Smooth muscle cell (in vitro differentiated cells): ENCODE measurements at regions not wholly inside any gene's neighbourhood (a gene's known extent, or its start where the extent isn't known, plus 50 kb on each side); places are given as distances from the start of the nearest gene placed in this dataset.

Experiments used
- DNase-seq: peaks from one replicate; lab custom pipeline; 2025; ENCODE audit not compliant: unreplicated experiment; lab: John Stamatoyannopoulos, UW
- H2AFZ ChIP-seq: fragments of 200-600 bp; sonication (generic); 2 replicates; pipeline ENCODE4 v1.6.0; 2016; ENCODE audit warnings: antibody characterized with exemption, low read depth, mild to moderate bottlenecking
- H3F3A ChIP-seq: fragments of 200-600 bp; sonication (generic); 2 replicates; pipeline ENCODE4 v1.6.0; 2017; ENCODE audit warnings: antibody characterized with exemption, low read depth
- H3K27ac ChIP-seq: fragments of 200-600 bp; sonication (generic); 2 replicates; pipeline ENCODE4 v1.5.1; 2016; ENCODE audit warnings: low read depth, mild to moderate bottlenecking
- H3K27me3 ChIP-seq: fragments of 200-600 bp; sonication (generic); 2 replicates; pipeline ENCODE4 v1.6.1; 2016; ENCODE audit warnings: low read depth, mild to moderate bottlenecking
- H3K36me3 ChIP-seq: fragments of 200-600 bp; sonication (generic); 2 replicates; pipeline ENCODE4 v1.5.1; 2016; ENCODE audit warnings: low read depth
- H3K4me1 ChIP-seq: fragments of 200-600 bp; sonication (generic); 2 replicates; pipeline ENCODE4 v1.5.1; 2016; ENCODE audit warnings: low read depth
- H3K4me2 ChIP-seq: fragments of 200-600 bp; sonication (generic); 2 replicates; pipeline ENCODE4 v1.6.0; 2016; ENCODE audit warnings: mild to moderate bottlenecking
- H3K4me3 ChIP-seq: fragments of 200-600 bp; sonication (generic); 2 replicates; pipeline ENCODE4 v1.5.1; 2016; ENCODE audit warnings: mild to moderate bottlenecking
- H3K79me2 ChIP-seq: fragments of 200-600 bp; sonication (generic); 2 replicates; pipeline ENCODE4 v1.6.0; 2016; ENCODE audit warnings: low read depth, mild to moderate bottlenecking
- H3K9ac ChIP-seq: fragments of 200-600 bp; sonication (generic); 2 replicates; pipeline ENCODE4 v1.6.0; 2016; ENCODE audit warnings: low read depth
- H3K9me3 ChIP-seq: fragments of 200-600 bp; sonication (generic); replicated peaks from 2 replicates; pipeline ENCODE4 v1.5.1; 2016; ENCODE audit warnings: low read depth
- H4K20me1 ChIP-seq: fragments of 200-600 bp; sonication (generic); 2 replicates; pipeline ENCODE4 v1.6.0; 2016; ENCODE audit warnings: low read depth
- CTCF ChIP-seq: fragments of 200-600 bp; sonication (generic); IDR thresholded peaks from 2 replicates; pipeline ENCODE4 v1.5.1; 2017; ENCODE audit warnings: borderline replicate concordance, mild to moderate bottlenecking, antibody characterized with exemption; ENCODE audit not compliant: insufficient read depth, poor library complexity, severe bottlenecking
- WGBS: methylation state at CpG from one replicate; pipeline ENCODE4 v1.1.7; 2016; ENCODE audit warnings: low lambda C conversion rate; 5-methylcytosine and 5-hydroxymethylcytosine counted together

- H3K9me3 ChIP-seq, result no peaks in the 10 kb centered on the region
- no peak for DNase-seq
- H3K27me3 ChIP-seq, result no peaks in the 10 kb centered on the region
- 52% methylated on average over 2 of the region's 2 CpGs for WGBS
- H3K9ac ChIP-seq, result no peak overlapping the region
- H4K20me1 ChIP-seq, result no peaks in the 10 kb centered on the region
- no peak overlapping the region for H3K27ac ChIP-seq
- no peak for TF ChIP-seq CTCF
- H2AFZ ChIP-seq, result no peak overlapping the region
- H3K36me3 ChIP-seq, result no peaks in the 10 kb centered on the region
- no peaks in the 10 kb centered on the region for H3K4me1 ChIP-seq
- H3F3A ChIP-seq, result no peaks in the 10 kb centered on the region
- H3K4me3 ChIP-seq, result no peak overlapping the region
- no peaks in the 10 kb centered on the region for H3K79me2 ChIP-seq
- H3K4me2 ChIP-seq, result no peak overlapping the region
Observed at GRCh38 chrX:101986586-101986985, 54.8 kb upstream of the ZMAT1 start.
